ENCODE measurements at regions not wholly inside any gene's neighbourhood (a gene's known extent, or its start where the extent isn't known, plus 50 kb on each side); places are given as distances from the start of the nearest gene placed in this dataset.

- TF ChIP-seq CTCF (IDR thresholded peaks at IDR 0.05) = no peak
- TF ChIP-seq POLR2A (IDR thresholded peaks at IDR 0.05) = no peak
- TF ChIP-seq POLR2AphosphoS5 (IDR thresholded peaks at IDR 0.05) = no peak
Observed at GRCh38 chr3:124579641-124580040, 150.6 kb upstream of the UMPS start.

All from stomach (tissue), 4 donors.